Trophoblast cell (in vitro differentiated cells and primary cell): ENCODE measurements at regions not wholly inside any gene's neighbourhood (a gene's known extent, or its start where the extent isn't known, plus 50 kb on each side); places are given as distances from the start of the nearest gene placed in this dataset.

Experiments used
- DNase-seq, 2 donors: peaks; one replicate each; pipeline ENCODE4 v3.0.0-alpha.2; 2016
- H2AFZ ChIP-seq: 2 replicates; pipeline ENCODE4 v1.6.1; 2013; ENCODE audit warnings: low read length, moderate library complexity, mild to moderate bottlenecking; ENCODE audit not compliant: insufficient read depth, poor library complexity
- H2AK5ac ChIP-seq: 2 replicates; pipeline ENCODE4 v1.6.1; 2013; ENCODE audit warnings: mild to moderate bottlenecking, low read length
- H2BK120ac ChIP-seq: 2 replicates; pipeline ENCODE4 v1.6.1; 2013; ENCODE audit warnings: low read length, mild to moderate bottlenecking, moderate library complexity; ENCODE audit not compliant: insufficient read depth, poor library complexity
- H2BK12ac ChIP-seq: 2 replicates; pipeline ENCODE4 v1.6.1; 2013; ENCODE audit warnings: mild to moderate bottlenecking, low read length, moderate library complexity
- H2BK5ac ChIP-seq: 2 replicates; pipeline ENCODE4 v1.6.1; 2013; ENCODE audit warnings: low read length, low read depth, moderate library complexity, mild to moderate bottlenecking; ENCODE audit not compliant: poor library complexity
- H3K14ac ChIP-seq: 2 replicates; pipeline ENCODE4 v1.6.1; 2013; ENCODE audit warnings: mild to moderate bottlenecking, low read length
- H3K18ac ChIP-seq: 2 replicates; pipeline ENCODE4 v1.6.1; 2013; ENCODE audit warnings: mild to moderate bottlenecking, low read length
- H3K23ac ChIP-seq: 2 replicates; pipeline ENCODE4 v1.6.1; 2013; ENCODE audit warnings: low read length
- H3K27ac ChIP-seq: 2 replicates; pipeline ENCODE4 v1.5.1; 2013; ENCODE audit warnings: low read depth, mild to moderate bottlenecking, inconsistent platforms, low read length, moderate library complexity
- H3K27me3 ChIP-seq: 2 replicates; pipeline ENCODE4 v1.6.1; 2013; ENCODE audit warnings: inconsistent platforms, mild to moderate bottlenecking, low read length, moderate library complexity; ENCODE audit not compliant: insufficient read depth
- H3K36me3 ChIP-seq, 2 experiments: 1 replicate in 1 of 2; 2 replicates in 1 of 2; pipeline ENCODE4 v1.6.1; 2013; ENCODE audit warnings: low read length in 2 of 2, mild to moderate bottlenecking in 2 of 2, moderate library complexity in 1 of 2; ENCODE audit not compliant: insufficient read depth in 2 of 2, control insufficient read depth in 1 of 2
- H3K4ac ChIP-seq: 2 replicates; pipeline ENCODE4 v1.6.1; 2013; ENCODE audit warnings: low read depth, mild to moderate bottlenecking, low read length, moderate library complexity
- H3K4me1 ChIP-seq, 2 experiments: 1 replicate in 1 of 2; 2 replicates in 1 of 2; pipeline ENCODE4 v1.6.1; 2013; ENCODE audit warnings: low read length in 2 of 2, mild to moderate bottlenecking in 2 of 2, moderate library complexity in 1 of 2; ENCODE audit not compliant: insufficient read depth in 2 of 2, control insufficient read depth in 1 of 2
- H3K4me2 ChIP-seq: 2 replicates; pipeline ENCODE4 v1.6.1; 2013; ENCODE audit warnings: inconsistent platforms, mild to moderate bottlenecking, low read length, moderate library complexity
- H3K4me3 ChIP-seq: 2 replicates; pipeline ENCODE4 v1.5.1; 2013; ENCODE audit warnings: mild to moderate bottlenecking, low read depth, low read length, inconsistent platforms
- H3K79me1 ChIP-seq: one replicate; pipeline ENCODE4 v1.6.1; 2013; ENCODE audit warnings: low read length
- H3K79me2 ChIP-seq: 2 replicates; pipeline ENCODE4 v1.6.1; 2013; ENCODE audit warnings: low read length, mild to moderate bottlenecking; ENCODE audit not compliant: control insufficient read depth, insufficient read depth, poor library complexity
- H3K9ac ChIP-seq: 2 replicates; pipeline ENCODE4 v1.6.1; 2013; ENCODE audit warnings: mild to moderate bottlenecking, low read length
- H3K9me3 ChIP-seq: 2 replicates; pipeline ENCODE4 v1.6.1; 2013; ENCODE audit warnings: low read depth, mild to moderate bottlenecking, control low read depth, inconsistent platforms, low read length; ENCODE audit not compliant: insufficient read depth
- H4K12ac ChIP-seq: 2 replicates; pipeline ENCODE4 v1.6.1; 2013; ENCODE audit warnings: low read depth, mild to moderate bottlenecking, low read length, moderate library complexity
- H4K8ac ChIP-seq: 2 replicates; pipeline ENCODE4 v1.6.1; 2013; ENCODE audit warnings: low read depth, mild to moderate bottlenecking, low read length, moderate library complexity
- H4K91ac ChIP-seq: one replicate; pipeline ENCODE4 v1.6.1; 2013; ENCODE audit warnings: low read depth, mild to moderate bottlenecking, low read length, moderate library complexity
- WGBS: extraction: QIAGEN DNeasy Blood & Tissue Kit; methylation state at CpG from one replicate; pipeline ENCODE4 v1.1.7; 2013; ENCODE audit warnings: missing lambda C conversion rate; ENCODE audit not compliant: insufficient read length, insufficient coverage; ENCODE audit errors: extremely low coverage; 5-methylcytosine and 5-hydroxymethylcytosine counted together

- Histone ChIP-seq H3K36me3 (no peaks in the 10 kb centered on the region), H2BK12ac (no peak overlapping the region), H4K8ac (no peak overlapping the region), H3K4me1 (no peaks in the 10 kb centered on the region), H3K9ac (no peak overlapping the region), H2AK5ac (no peak overlapping the region), H3K4ac (no peak overlapping the region), H3K79me2 (no peaks in the 10 kb centered on the region), H3K4me2 (no peak overlapping the region), H3K9me3 (no peaks in the 10 kb centered on the region), H2BK5ac (no peak overlapping the region), H3K14ac (no peak overlapping the region), H4K91ac (no peak overlapping the region), H3K27me3 (no peaks in the 10 kb centered on the region), H4K12ac (no peak overlapping the region), H2AFZ (no peak overlapping the region), H3K23ac (no peak overlapping the region), H2BK120ac (no peak overlapping the region), H3K4me3 (no peak overlapping the region), H3K27ac (no peak overlapping the region), H3K79me1 (no peaks in the 10 kb centered on the region), H3K18ac (no peak overlapping the region)
- WGBS: no CpG with 5 or more reads among the region's 1 CpG
- no peak for DNase-seq
These were observed 409.6 kb upstream of the ID4 start for GRCh38 chr6:19427548-19427947.

- H4K8ac ChIP-seq: no peak overlapping the region
- no peaks in the 10 kb centered on the region for H3K4me1 ChIP-seq
- H2BK120ac ChIP-seq: no peak overlapping the region
- no peaks in the 10 kb centered on the region for H3K79me2 ChIP-seq
- H3K23ac ChIP-seq: no peak overlapping the region
- no peak overlapping the region for H2BK5ac ChIP-seq
- H3K9me3 ChIP-seq: no peaks in the 10 kb centered on the region
- 100% methylated on average over 2 of the region's 10 CpGs for WGBS
- H3K79me1 ChIP-seq: no peaks in the 10 kb centered on the region
- H2AFZ ChIP-seq: no peak overlapping the region
- H2AK5ac ChIP-seq: no peak overlapping the region
- H3K27me3 ChIP-seq: no peaks in the 10 kb centered on the region
- H3K4me3 ChIP-seq: no peak overlapping the region
- H4K91ac ChIP-seq: no peak overlapping the region
- H2BK12ac ChIP-seq: no peak overlapping the region
- H3K4me2 ChIP-seq: no peak overlapping the region
- H3K36me3 ChIP-seq: no peaks in the 10 kb centered on the region
- no peak overlapping the region for H3K14ac ChIP-seq
- no peak overlapping the region for H4K12ac ChIP-seq
- no peak overlapping the region for H3K4ac ChIP-seq
- H3K27ac ChIP-seq: no peak overlapping the region
- H3K18ac ChIP-seq: no peak overlapping the region
- H3K9ac ChIP-seq: no peak overlapping the region
- no peak for DNase-seq
These were observed 404.1 kb upstream of the ID4 start for GRCh38 chr6:19432966-19433498.

- Histone ChIP-seq H2AFZ (no peak overlapping the region), H3K79me2 (no peaks in the 10 kb centered on the region), H3K4me3 (no peak overlapping the region), H3K27ac (no peak overlapping the region), H3K9ac (no peak overlapping the region), H2BK120ac (no peak overlapping the region), H4K12ac (no peak overlapping the region), H3K27me3 (no peaks in the 10 kb centered on the region), H4K8ac (no peak overlapping the region), H2BK12ac (no peak overlapping the region), H3K14ac (no peak overlapping the region), H3K4me1 (no peaks in the 10 kb centered on the region), H3K23ac (no peak overlapping the region), H3K18ac (no peak overlapping the region), H3K4me2 (no peak overlapping the region), H4K91ac (no peak overlapping the region), H3K4ac (no peak overlapping the region), H2BK5ac (no peak overlapping the region), H3K79me1 (no peaks in the 10 kb centered on the region), H3K36me3 (no peaks in the 10 kb centered on the region), H2AK5ac (no peak overlapping the region), H3K9me3 (no peaks in the 10 kb centered on the region)
- no peak for DNase-seq
- WGBS: no CpG with 5 or more reads among the region's 2 CpGs
These were observed 403.1 kb upstream of the ID4 start for GRCh38 chr6:19434065-19434464.

GRCh38 chr6:19435755-19436154 lies 401.4 kb upstream of the ID4 start:
- H3K27me3 ChIP-seq: no peaks in the 10 kb centered on the region
- no peaks in the 10 kb centered on the region for H3K79me1 ChIP-seq
- no peak overlapping the region for H2AFZ ChIP-seq
- no peak overlapping the region for H3K4ac ChIP-seq
- H2BK120ac ChIP-seq: no peak overlapping the region
- no peaks in the 10 kb centered on the region for H3K79me2 ChIP-seq
- no peak overlapping the region for H2BK5ac ChIP-seq
- no peak overlapping the region for H4K8ac ChIP-seq
- H3K18ac ChIP-seq: no peak overlapping the region
- H4K12ac ChIP-seq: no peak overlapping the region
- no peak overlapping the region for H4K91ac ChIP-seq
- H3K14ac ChIP-seq: no peak overlapping the region
- H3K4me1 ChIP-seq: no peaks in the 10 kb centered on the region
- no peak for DNase-seq
- H3K27ac ChIP-seq: no peak overlapping the region
- no peak overlapping the region for H3K9ac ChIP-seq
- no peak overlapping the region for H2AK5ac ChIP-seq
- no peak overlapping the region for H3K4me3 ChIP-seq
- H3K4me2 ChIP-seq: no peak overlapping the region
- no peak overlapping the region for H2BK12ac ChIP-seq
- no CpG with 5 or more reads among the region's 3 CpGs for WGBS
- H3K36me3 ChIP-seq: no peaks in the 10 kb centered on the region
- no peak overlapping the region for H3K23ac ChIP-seq
- H3K9me3 ChIP-seq: no peaks in the 10 kb centered on the region
